H1 (cell line): ENCODE measurements at regions not wholly inside any gene's neighbourhood (a gene's known extent, or its start where the extent isn't known, plus 50 kb on each side); places are given as distances from the start of the nearest gene placed in this dataset.

Experiments
- CTCF ChIA-PET: fragments of 300-600 bp; sonication (Branson Sonifier 250); formaldehyde crosslinking; loops from one replicate; lab custom pipeline; 2021; ENCODE audit not compliant: partially characterized antibody; lab: Charles Lee
- POLR2A ChIA-PET: fragments of 300-600 bp; sonication (Branson Sonifier 250); formaldehyde crosslinking; loops from one replicate; lab custom pipeline; 2021; ENCODE audit warnings: inconsistent platforms; ENCODE audit not compliant: partially characterized antibody; lab: Charles Lee
- DNase-seq, 2 experiments: peaks; one replicate each; pipeline versions ENCODE4 v3.0.0 to v3.0.0-alpha.2; 2010 to 2022; ENCODE audit warnings: low spot score in 2 of 2, low read depth in 1 of 2, mixed read lengths in 1 of 2
- FAIRE-seq: peaks from 2 replicates; lab custom pipeline; 2011; peaks lifted over from hg19 to GRCh38; lab: Jason Lieb, UNC
- H2AFZ ChIP-seq: 2 replicates; pipeline ENCODE4 v1.8.1; 2012; ENCODE audit warnings: low read length, inconsistent platforms
- H2AK5ac ChIP-seq: 2 replicates; pipeline ENCODE4 v1.6.1; 2013; ENCODE audit warnings: low read depth, low read length
- H2BK120ac ChIP-seq: replicated peaks from 2 replicates; pipeline ENCODE3; 2013; ENCODE audit warnings: low read depth, low read length, inconsistent platforms
- H2BK12ac ChIP-seq: 2 replicates; pipeline ENCODE4 v1.6.1; 2013; ENCODE audit warnings: low read depth, low read length
- H2BK15ac ChIP-seq: 2 replicates; pipeline ENCODE4 v1.6.1; 2013; ENCODE audit warnings: low read length
- H2BK20ac ChIP-seq: 2 replicates; pipeline ENCODE4 v1.6.1; 2013; ENCODE audit warnings: low read length
- H2BK5ac ChIP-seq: 2 replicates; pipeline ENCODE4 v1.6.1; 2013; ENCODE audit warnings: low read depth, low read length
- H3K14ac ChIP-seq: 2 replicates; pipeline ENCODE4 v1.6.1; 2013; ENCODE audit warnings: inconsistent platforms; ENCODE audit not compliant: insufficient read length
- H3K18ac ChIP-seq: 2 replicates; pipeline ENCODE4 v1.6.1; 2013; ENCODE audit warnings: low read length; ENCODE audit errors: extremely low read depth
- H3K23ac ChIP-seq: 2 replicates; pipeline ENCODE4 v1.6.1; 2013; ENCODE audit warnings: inconsistent platforms; ENCODE audit not compliant: insufficient read length
- H3K23me2 ChIP-seq: 2 replicates; pipeline ENCODE4 v1.6.1; 2013; ENCODE audit warnings: low read depth, low read length
- H3K27ac ChIP-seq: 2 replicates; pipeline ENCODE4 v1.6.1; 2011; ENCODE audit warnings: low read depth, low read length, inconsistent platforms
- H3K27me3 ChIP-seq, 4 experiments: replicated peaks in 1 of 4; 1 replicate in 1 of 4; 2 replicates in 3 of 4; pipeline versions ENCODE4 v1.6.1 to v1.8.1; 2011 to 2013; ENCODE audit warnings: low read length in 3 of 4, mild to moderate bottlenecking in 3 of 4, inconsistent platforms in 2 of 4, mixed read lengths in 2 of 4, moderate library complexity in 1 of 4; ENCODE audit not compliant: control insufficient read depth in 3 of 4, insufficient read depth in 3 of 4; ENCODE audit errors: extremely low read depth in 1 of 4
- H3K36me3 ChIP-seq, 4 experiments: 2 replicates each; pipeline versions ENCODE4 v1.6.1 to v1.8.1; 2011 to 2013; ENCODE audit warnings: mild to moderate bottlenecking in 4 of 4, low read length in 3 of 4, moderate library complexity in 2 of 4, control low read depth in 1 of 4, inconsistent platforms in 1 of 4; ENCODE audit not compliant: insufficient read depth in 4 of 4, control insufficient read depth in 2 of 4
- H3K4ac ChIP-seq: replicated peaks from 2 replicates; pipeline ENCODE3; 2013; ENCODE audit warnings: low read length, low read depth, mixed read lengths, inconsistent platforms; ENCODE audit not compliant: insufficient read length
- H3K4me1 ChIP-seq, 4 experiments: replicated peaks in 1 of 4; 1 replicate in 1 of 4; 2 replicates in 3 of 4; pipeline versions ENCODE4 v1.6.1 to v1.8.1; 2011 to 2013; ENCODE audit warnings: low read length in 3 of 4, inconsistent platforms in 2 of 4, mixed read lengths in 1 of 4; ENCODE audit not compliant: insufficient read depth in 4 of 4, control insufficient read depth in 3 of 4
- H3K4me2 ChIP-seq, 2 experiments: 2 replicates each; pipeline versions ENCODE4 v1.6.1 to v1.8.1; 2011 to 2013; ENCODE audit warnings: low read depth in 2 of 2, low read length in 2 of 2, control low read depth in 1 of 2, inconsistent platforms in 1 of 2, mild to moderate bottlenecking in 1 of 2; ENCODE audit not compliant: insufficient read depth in 1 of 2
- H3K4me3 ChIP-seq, 4 experiments: fragments of 200-600, 300-600 bp in 1 of 4; sonication (generic), shearing (Covaris generic), sonication (Bioruptor Twin) in 1 of 4; 2 replicates each; pipeline versions ENCODE4 v1.5.1 to v1.8.1; 2011 to 2016; ENCODE audit warnings: low read length in 4 of 4, low read depth in 3 of 4, control low read depth in 2 of 4, inconsistent platforms in 2 of 4, mild to moderate bottlenecking in 2 of 4, mixed read lengths in 1 of 4, moderate library complexity in 1 of 4; ENCODE audit not compliant: insufficient read depth in 2 of 4; ENCODE audit errors: extremely low read depth in 1 of 4
- H3K56ac ChIP-seq: replicated peaks from 2 replicates; pipeline ENCODE3; 2013; ENCODE audit warnings: low read depth, mild to moderate bottlenecking, mixed read lengths, low read length, inconsistent platforms; ENCODE audit not compliant: insufficient read length
- H3K79me1 ChIP-seq: 2 replicates; pipeline ENCODE4 v1.6.1; 2013; ENCODE audit warnings: low read depth, low read length, control low read depth
- H3K79me2 ChIP-seq, 2 experiments: 2 replicates each; pipeline versions ENCODE4 v1.6.1 to v1.8.1; 2012 to 2013; ENCODE audit warnings: low read length in 2 of 2, mild to moderate bottlenecking in 2 of 2, inconsistent platforms in 1 of 2; ENCODE audit not compliant: insufficient read depth in 2 of 2, control insufficient read depth in 1 of 2
- H3K9ac ChIP-seq, 4 experiments: replicated peaks in 1 of 4; 1 replicate in 1 of 4; 2 replicates in 3 of 4; pipeline versions ENCODE4 v1.6.1 to v1.8.1; 2011 to 2013; ENCODE audit warnings: low read depth in 3 of 4, low read length in 3 of 4, control low read depth in 2 of 4, mild to moderate bottlenecking in 2 of 4, moderate library complexity in 2 of 4, inconsistent platforms in 1 of 4; ENCODE audit errors: extremely low read depth in 1 of 4
- H3K9me3 ChIP-seq, 2 experiments: 2 replicates each; pipeline versions ENCODE4 v1.6.1 to v1.8.1; 2012 to 2013; ENCODE audit warnings: mild to moderate bottlenecking in 2 of 2, moderate library complexity in 2 of 2, control low read depth in 1 of 2, inconsistent platforms in 1 of 2, low read depth in 1 of 2, low read length in 1 of 2, mixed read lengths in 1 of 2; ENCODE audit not compliant: insufficient read depth in 2 of 2
- H4K20me1 ChIP-seq, 2 experiments: replicated peaks in 1 of 2; 2 replicates each; pipeline versions ENCODE3 to v1.8.1; 2011 to 2013; ENCODE audit warnings: inconsistent platforms in 2 of 2, low read length in 2 of 2, mild to moderate bottlenecking in 1 of 2; ENCODE audit not compliant: insufficient read depth in 2 of 2, control insufficient read depth in 1 of 2
- H4K5ac ChIP-seq: 2 replicates; pipeline ENCODE4 v1.6.1; 2013; ENCODE audit warnings: low read length, low read depth, mixed read lengths, inconsistent platforms; ENCODE audit not compliant: insufficient read length
- H4K8ac ChIP-seq: 2 replicates; pipeline ENCODE4 v1.8.0; 2013; ENCODE audit warnings: mild to moderate bottlenecking, moderate library complexity, low read length, inconsistent platforms; ENCODE audit not compliant: insufficient read depth; ENCODE audit errors: extremely low read depth
- H4K91ac ChIP-seq: replicated peaks from 2 replicates; pipeline ENCODE3; 2013; ENCODE audit warnings: low read length, mixed read lengths, inconsistent platforms; ENCODE audit not compliant: insufficient read length
- ASH2L ChIP-seq: fragments of 200-600, 300-600 bp; sonication (generic); IDR thresholded peaks from one replicate; pipeline ENCODE4 v1.7.1; 2017; ENCODE audit warnings: low read length
- CBX8 ChIP-seq: fragments of 300-800, 300-1000 bp; sonication (generic); IDR thresholded peaks from 2 replicates; pipeline ENCODE4 v1.7.1; 2016; ENCODE audit warnings: low read depth, low read length, borderline replicate concordance
- CEBPB ChIP-seq: IDR thresholded peaks from 2 replicates; pipeline ENCODE4 v1.6.1; 2012; ENCODE audit warnings: low read depth, low read length
- EGR1 ChIP-seq: IDR thresholded peaks from 2 replicates; pipeline ENCODE4 v1.6.1; 2011; ENCODE audit warnings: low read depth, low read length, borderline replicate concordance
- EP300 ChIP-seq, 2 experiments: IDR thresholded peaks; 1 replicate in 1 of 2; 2 replicates in 1 of 2; pipeline ENCODE4 v1.6.1; 2011 to 2012; ENCODE audit warnings: low read depth in 2 of 2, low read length in 2 of 2, mild to moderate bottlenecking in 2 of 2, borderline replicate concordance in 1 of 2, inconsistent platforms in 1 of 2, moderate library complexity in 1 of 2
- JUN ChIP-seq: IDR thresholded peaks from 2 replicates; pipeline ENCODE4 v1.6.1; 2011; ENCODE audit warnings: low read depth, mild to moderate bottlenecking, improper control_type of control experiment, low read length
- KDM5A ChIP-seq: fragments of 200-600 bp; IDR thresholded peaks from 2 replicates; pipeline ENCODE4 v1.7.1; 2012; ENCODE audit warnings: mild to moderate bottlenecking, low read length, inconsistent platforms, mixed read lengths
- NRF1 ChIP-seq: IDR thresholded peaks from 2 replicates; pipeline ENCODE4 v1.6.1; 2011; ENCODE audit warnings: mild to moderate bottlenecking, low read depth, low read length, improper control_type of control experiment
- SAP30 ChIP-seq: fragments of 300-600 bp; sonication (generic); IDR thresholded peaks from 2 replicates; pipeline ENCODE4 v1.7.1; 2012; ENCODE audit warnings: low read length, moderate library complexity, mild to moderate bottlenecking, inconsistent platforms; ENCODE audit not compliant: insufficient read depth, insufficient replicate concordance
- SRF ChIP-seq: IDR thresholded peaks from 2 replicates; pipeline ENCODE4 v1.6.1; 2011; ENCODE audit warnings: mild to moderate bottlenecking, low read depth, low read length, moderate library complexity
- WGBS, 2 experiments: shearing (Covaris generic) in 1 of 2; methylation state at CpG; one replicate each; pipeline versions ENCODE4 v1.1.6 to v1.1.7; 2013 to 2015; ENCODE audit warnings: low lambda C conversion rate in 2 of 2, mixed read lengths in 2 of 2, inconsistent platforms in 1 of 2, low coverage in 1 of 2, missing lambda C conversion rate in 1 of 2; ENCODE audit not compliant: insufficient replicate concordance in 2 of 2, insufficient coverage in 1 of 2, insufficient read length in 1 of 2; ENCODE audit errors: extremely low coverage in 1 of 2, missing lambda C conversion rate in 1 of 2; 5-methylcytosine and 5-hydroxymethylcytosine counted together
- TF ChIP-seq, protein P1 (sequence below): IDR thresholded peaks from 2 replicates; pipeline ENCODE4 v1.6.1; 2012; ENCODE audit warnings: inconsistent platforms
- TF ChIP-seq, protein P2 (sequence below): IDR thresholded peaks from 2 replicates; pipeline ENCODE4 v1.6.1; 2012; ENCODE audit warnings: low read length, inconsistent platforms

DNA sequence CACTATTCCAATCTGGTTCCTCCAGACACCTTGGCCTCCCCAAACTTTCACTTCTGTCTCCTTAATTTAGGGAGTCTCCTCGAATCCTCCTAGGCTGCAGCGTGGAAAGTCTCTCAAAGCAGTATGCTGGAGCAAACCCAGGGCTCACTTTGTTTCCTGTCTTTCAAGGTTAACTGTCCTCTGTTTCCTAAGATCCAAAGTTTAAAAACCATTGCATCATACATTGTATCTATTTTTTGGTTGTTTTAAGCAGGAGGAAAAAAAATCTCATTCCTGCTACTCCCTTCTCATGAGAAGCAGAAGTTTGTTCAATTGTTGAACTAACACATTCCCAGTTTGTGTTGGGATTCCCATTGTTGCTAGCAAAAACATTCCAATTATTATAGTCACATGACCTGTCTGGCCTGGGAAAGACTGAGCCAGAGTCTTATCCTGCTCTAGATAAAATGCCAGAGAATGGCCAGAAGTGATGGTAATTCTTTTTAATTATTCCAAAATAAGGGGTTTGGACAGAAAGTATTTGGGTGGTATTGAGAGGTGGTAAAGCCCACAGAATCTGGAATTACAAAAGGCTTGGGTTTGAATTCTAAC is 67.3 kb downstream of the HSPB8 start:
- FAIRE-seq: no peak
- H3K27me3 ChIP-seq: no peaks in the 10 kb centered on the region
- H3K79me1 ChIP-seq: no peaks in the 10 kb centered on the region
- no peaks in the 10 kb centered on the region for H3K23me2 ChIP-seq
- H2AK5ac ChIP-seq: no peak overlapping the region
- no peak overlapping the region for H4K8ac ChIP-seq
- H2BK20ac ChIP-seq: no peak overlapping the region
- H2BK120ac ChIP-seq: no peak overlapping the region
- no peak overlapping the region for H2BK5ac ChIP-seq
- ChIA-PET POLR2A (no interaction called here), CTCF (interaction anchor here (1.5 kb wide), 1 partner anchor 9 kb away, joined by 3 read pairs; no protein-coding TSS in a partner anchor)
- no peak overlapping the region for H3K18ac ChIP-seq
- peak overlapping the region; percentile 94 for H2AFZ ChIP-seq
- H3K23ac ChIP-seq: no peak overlapping the region
- H3K4me2 ChIP-seq: no peak overlapping the region
- WGBS, 2 experiments: 68% methylated on average over 2 of the region's 2 CpGs; no CpG with 5 or more reads in 1 of the 2 experiments
- H3K14ac ChIP-seq: no peak overlapping the region
- no peak overlapping the region for H4K5ac ChIP-seq
- no peak overlapping the region for H2BK12ac ChIP-seq
- H3K79me2 ChIP-seq: no peaks in the 10 kb centered on the region
- H3K4me3 ChIP-seq: no peak overlapping the region
- H4K91ac ChIP-seq: no peak overlapping the region
- H4K20me1 ChIP-seq: no peaks in the 10 kb centered on the region
- no peaks in the 10 kb centered on the region for H3K36me3 ChIP-seq
- H3K9me3 ChIP-seq: no peaks in the 10 kb centered on the region
- H3K9ac ChIP-seq: no peak overlapping the region
- peaks cover 0 to 3% (median 0%) of the 10 kb centered on the region in 4 experiments; a peak in 1 of 7 replicates for H3K4me1 ChIP-seq
- H3K56ac ChIP-seq: no peak overlapping the region
- DNase-seq: no peak
- no peak overlapping the region for H3K4ac ChIP-seq
- H2BK15ac ChIP-seq: no peak overlapping the region
- H3K27ac ChIP-seq: no peak overlapping the region
- TF ChIP-seq KDM5A: no peak
- TF ChIP-seq, protein P1, sequence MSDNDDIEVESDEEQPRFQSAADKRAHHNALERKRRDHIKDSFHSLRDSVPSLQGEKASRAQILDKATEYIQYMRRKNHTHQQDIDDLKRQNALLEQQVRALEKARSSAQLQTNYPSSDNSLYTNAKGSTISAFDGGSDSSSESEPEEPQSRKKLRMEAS: no peak
- TF ChIP-seq SRF: no peak
- TF ChIP-seq CBX8: no peak
- TF ChIP-seq JUN: no peak
- no peak for TF ChIP-seq CEBPB
- TF ChIP-seq SAP30: no peak
- TF ChIP-seq EGR1: no peak
- TF ChIP-seq, protein P2, sequence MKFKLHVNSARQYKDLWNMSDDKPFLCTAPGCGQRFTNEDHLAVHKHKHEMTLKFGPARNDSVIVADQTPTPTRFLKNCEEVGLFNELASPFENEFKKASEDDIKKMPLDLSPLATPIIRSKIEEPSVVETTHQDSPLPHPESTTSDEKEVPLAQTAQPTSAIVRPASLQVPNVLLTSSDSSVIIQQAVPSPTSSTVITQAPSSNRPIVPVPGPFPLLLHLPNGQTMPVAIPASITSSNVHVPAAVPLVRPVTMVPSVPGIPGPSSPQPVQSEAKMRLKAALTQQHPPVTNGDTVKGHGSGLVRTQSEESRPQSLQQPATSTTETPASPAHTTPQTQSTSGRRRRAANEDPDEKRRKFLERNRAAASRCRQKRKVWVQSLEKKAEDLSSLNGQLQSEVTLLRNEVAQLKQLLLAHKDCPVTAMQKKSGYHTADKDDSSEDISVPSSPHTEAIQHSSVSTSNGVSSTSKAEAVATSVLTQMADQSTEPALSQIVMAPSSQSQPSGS: no peak
- no peak for TF ChIP-seq NRF1
- TF ChIP-seq EP300 (IDR thresholded peaks at IDR 0.05; ENCODE audit: borderline replicate concordance in 1 of 2, low read depth in 2 of 2, low read length in 2 of 2): no peak
- no peak for TF ChIP-seq ASH2L
